GM10266 (cell line): ENCODE measurements at regions not wholly inside any gene's neighbourhood (a gene's known extent, or its start where the extent isn't known, plus 50 kb on each side); places are given as distances from the start of the nearest gene placed in this dataset.

ENCODE experiments used
- DNase-seq: peaks from one replicate; pipeline ENCODE4 v3.0.0; 2012; ENCODE audit errors: extremely low spot score
- TF ChIP-seq, protein P1 (sequence below): IDR thresholded peaks from 2 replicates; pipeline ENCODE4 v1.5.1; 2012; ENCODE audit warnings: mild to moderate bottlenecking, low read depth; ENCODE audit not compliant: control insufficient read depth, insufficient read depth; ENCODE audit errors: missing control alignments

DNA sequence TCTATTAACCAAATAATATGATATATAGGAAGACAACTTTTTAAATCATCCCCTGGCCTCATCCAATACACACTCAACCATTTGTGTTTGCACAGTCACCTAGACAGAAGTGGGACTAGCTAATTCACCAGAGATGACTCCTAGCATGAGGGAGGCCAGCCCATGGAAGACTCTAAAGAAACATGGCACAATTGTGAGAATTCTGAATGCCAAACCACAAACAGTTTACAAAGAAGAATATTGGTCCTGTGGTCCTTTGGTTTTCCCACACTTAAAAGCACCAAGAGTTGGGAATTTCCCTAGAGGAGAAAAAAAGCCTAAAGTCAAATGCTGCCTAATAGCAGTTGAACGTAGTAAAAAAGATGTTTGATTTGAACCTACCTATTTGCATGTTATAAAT is 609.9 kb downstream of the ACTL7B start:
- TF ChIP-seq, protein P1, sequence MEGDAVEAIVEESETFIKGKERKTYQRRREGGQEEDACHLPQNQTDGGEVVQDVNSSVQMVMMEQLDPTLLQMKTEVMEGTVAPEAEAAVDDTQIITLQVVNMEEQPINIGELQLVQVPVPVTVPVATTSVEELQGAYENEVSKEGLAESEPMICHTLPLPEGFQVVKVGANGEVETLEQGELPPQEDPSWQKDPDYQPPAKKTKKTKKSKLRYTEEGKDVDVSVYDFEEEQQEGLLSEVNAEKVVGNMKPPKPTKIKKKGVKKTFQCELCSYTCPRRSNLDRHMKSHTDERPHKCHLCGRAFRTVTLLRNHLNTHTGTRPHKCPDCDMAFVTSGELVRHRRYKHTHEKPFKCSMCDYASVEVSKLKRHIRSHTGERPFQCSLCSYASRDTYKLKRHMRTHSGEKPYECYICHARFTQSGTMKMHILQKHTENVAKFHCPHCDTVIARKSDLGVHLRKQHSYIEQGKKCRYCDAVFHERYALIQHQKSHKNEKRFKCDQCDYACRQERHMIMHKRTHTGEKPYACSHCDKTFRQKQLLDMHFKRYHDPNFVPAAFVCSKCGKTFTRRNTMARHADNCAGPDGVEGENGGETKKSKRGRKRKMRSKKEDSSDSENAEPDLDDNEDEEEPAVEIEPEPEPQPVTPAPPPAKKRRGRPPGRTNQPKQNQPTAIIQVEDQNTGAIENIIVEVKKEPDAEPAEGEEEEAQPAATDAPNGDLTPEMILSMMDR, result no peak
- no peak for DNase-seq

DNA sequence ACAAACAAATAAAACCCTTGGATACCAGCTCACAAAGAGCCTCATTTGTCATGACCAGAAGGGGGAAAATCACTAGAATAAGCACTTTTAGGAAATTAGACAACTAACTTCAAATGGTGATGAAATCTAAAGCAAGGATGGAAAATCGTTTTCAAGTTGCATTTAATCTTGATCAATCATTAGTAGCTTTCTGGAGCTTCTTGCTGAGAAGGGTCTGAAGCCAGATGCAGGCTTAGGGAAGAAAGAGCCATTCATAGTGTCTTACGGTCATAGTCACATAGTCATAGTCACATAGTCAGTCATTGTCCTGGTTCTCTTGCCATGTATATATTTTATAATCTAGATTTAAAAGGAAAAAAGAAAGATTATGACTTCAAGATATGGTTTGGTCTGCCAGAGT is 610.5 kb downstream of the ACTL7B start:
- no peak for DNase-seq

DNA sequence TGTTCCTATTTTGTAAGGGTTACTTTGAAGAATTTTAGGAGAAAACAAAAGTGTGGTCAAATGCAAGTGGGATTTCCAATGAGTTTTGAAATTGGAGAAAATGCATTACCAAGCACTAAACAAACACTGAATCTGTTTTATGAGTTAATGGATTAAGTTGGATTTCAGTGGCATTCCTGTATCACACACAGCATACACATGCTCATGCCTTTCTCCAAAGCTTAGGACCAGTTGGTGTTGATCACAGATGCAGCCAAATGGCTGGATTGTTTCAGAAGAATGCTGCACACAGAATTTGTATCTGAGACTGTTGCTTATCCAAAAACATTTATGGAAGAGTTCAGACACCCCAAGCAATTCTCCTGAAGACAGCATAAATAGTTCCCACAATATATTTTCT is 611.1 kb downstream of the ACTL7B start:
- DNase-seq, result no peak
- TF ChIP-seq, protein P1, result no peak

More for the DNA sequence above, 610.5 kb downstream of the ACTL7B start:
- TF ChIP-seq, protein P1, result no peak

DNA sequence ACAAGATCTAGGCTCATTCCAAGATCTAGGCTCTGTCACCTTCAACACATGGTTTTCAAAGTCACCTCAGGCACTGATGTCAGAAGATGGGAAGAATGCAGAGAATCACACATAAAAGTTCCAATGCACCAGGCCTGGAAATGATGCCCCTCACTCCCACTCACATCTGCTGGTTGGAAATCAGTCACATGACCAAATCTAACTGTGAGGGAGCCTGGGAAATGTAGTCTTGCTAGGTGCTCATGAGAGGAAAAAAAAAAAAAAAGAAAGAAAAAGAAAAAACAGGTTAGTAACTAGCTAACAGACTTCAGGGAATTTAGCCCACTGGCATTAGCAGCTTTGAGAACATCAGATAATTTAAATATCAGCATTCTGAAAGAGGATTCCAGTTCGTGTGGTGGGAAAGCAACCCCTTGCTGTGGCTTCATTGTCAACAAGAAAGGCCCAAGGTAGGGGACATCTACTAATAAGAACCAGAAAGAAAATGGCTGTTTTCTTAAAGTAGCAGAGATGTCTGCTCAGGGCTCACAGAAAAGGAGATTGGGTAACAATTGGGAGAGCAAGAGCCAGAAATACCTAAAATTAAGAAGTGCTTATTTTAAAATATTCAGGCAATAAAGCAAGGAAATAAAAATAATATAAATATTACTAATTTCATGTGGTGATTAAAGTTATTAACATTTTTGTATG is 614.3 kb downstream of the ACTL7B start:
- TF ChIP-seq, protein P1, result no peak
- no peak for DNase-seq

DNA sequence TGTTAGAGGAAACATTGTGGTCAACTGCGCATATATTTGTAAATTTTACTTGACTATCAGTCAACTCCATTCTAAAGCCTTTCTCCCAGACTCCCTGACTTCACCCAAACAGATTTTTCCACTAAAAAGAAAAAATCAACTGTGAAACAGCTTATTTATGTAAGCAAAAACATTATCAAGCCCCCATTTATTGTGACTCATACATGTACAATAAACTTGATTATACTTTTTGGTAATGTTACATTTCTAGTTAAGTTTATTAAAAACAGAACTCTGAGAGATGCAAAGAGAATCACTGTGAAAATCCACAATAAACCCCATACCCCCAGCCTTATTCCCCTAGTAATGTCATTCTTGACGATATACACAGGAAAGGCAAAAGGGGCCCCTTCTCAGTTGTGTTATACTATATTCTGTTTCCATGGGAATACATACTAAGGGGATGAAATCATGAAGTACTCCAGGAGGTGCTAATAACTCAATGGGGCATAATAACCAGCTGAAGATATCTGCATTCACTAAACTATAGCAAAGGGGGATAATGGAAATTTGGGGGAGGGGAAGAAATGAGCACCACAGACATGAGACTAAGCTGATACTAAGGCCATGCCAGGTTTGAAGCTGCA is 616.0 kb downstream of the ACTL7B start:
- TF ChIP-seq, protein P1, result no peak
- DNase-seq, result no peak

DNA sequence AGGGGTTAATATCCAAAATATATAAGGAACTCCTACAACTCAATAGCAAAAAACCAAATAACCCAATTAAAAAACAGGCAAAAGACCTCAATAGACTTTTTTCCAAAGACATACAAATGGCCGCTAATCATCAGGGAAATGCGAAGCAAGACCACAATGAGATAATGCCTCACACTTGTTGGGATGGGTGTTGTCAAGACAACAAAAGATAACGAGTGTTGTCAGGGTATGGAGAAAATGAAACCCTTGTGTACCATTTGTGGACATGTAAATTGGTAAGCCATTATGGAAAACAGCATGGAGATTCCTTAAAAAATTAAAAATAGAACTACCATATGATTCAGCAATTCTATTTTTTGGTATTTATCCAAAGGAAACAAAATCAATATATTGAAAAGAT is 620.2 kb downstream of the ACTL7B start:
- TF ChIP-seq, protein P1, result no peak

DNA sequence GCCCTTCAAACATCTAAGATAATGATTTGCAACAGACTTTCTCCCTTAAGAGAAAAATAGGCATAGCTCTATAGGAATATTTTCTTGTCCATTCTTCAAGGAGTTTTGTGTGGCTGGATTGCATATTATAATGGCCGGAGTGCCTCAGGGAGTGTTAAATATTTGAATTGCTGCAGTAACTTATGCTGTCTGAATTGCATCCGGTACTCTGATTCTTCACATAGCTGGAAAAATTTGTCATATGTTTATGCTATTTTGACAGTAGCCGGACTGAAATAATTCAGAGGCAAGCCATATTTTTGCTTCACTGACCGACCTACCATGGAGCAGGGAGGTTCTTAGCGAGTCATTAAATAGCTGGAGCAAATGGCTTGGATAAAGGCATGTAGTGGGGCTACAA is 621.0 kb downstream of the ACTL7B start:
- TF ChIP-seq, protein P1, result no peak
- DNase-seq, result no peak

More for the DNA sequence above, 620.2 kb downstream of the ACTL7B start:
- DNase-seq, result no peak
